ENCODE measurements at regions not wholly inside any gene's neighbourhood (a gene's known extent, or its start where the extent isn't known, plus 50 kb on each side); places are given as distances from the start of the nearest gene placed in this dataset.

DNA sequence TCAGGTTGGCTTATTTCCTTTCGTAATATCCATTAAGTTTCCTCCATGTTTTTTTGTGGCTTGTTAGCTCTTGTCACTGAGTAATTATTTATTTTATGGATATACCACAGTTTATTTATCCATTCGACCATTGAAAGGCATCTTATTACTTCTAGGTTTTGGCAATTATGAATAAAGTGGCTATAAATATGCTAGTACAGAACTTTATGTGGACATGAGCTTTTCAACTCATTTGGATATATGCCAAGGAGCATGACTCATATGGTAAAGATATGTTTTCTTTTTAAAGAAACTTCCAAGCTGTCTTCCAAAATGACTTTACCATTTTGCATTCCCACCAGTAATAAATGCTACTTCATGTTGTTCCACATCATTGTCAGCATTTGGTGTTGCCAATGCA, 803.6 kb downstream of the GLUD2 start:
- no peak for TF ChIP-seq CTCF (IDR thresholded peaks at IDR 0.05 in 8 of 11, conservative IDR thresholded peaks at IDR 0.05 in 3 of 11)
- no peak for TF ChIP-seq POLR2AphosphoS5 (IDR thresholded peaks at IDR 0.05)
- no peak for TF ChIP-seq POLR2A (IDR thresholded peaks at IDR 0.05)

Measured in spleen (tissue), 7 donors.